Suprapubic skin (tissue), 3 donors: ENCODE measurements at regions not wholly inside any gene's neighbourhood (a gene's known extent, or its start where the extent isn't known, plus 50 kb on each side); places are given as distances from the start of the nearest gene placed in this dataset.

Source experiments
- POLR2AphosphoS5 ChIP-seq, 3 donors: sonication (generic); formaldehyde crosslinking; IDR thresholded peaks; one replicate each; pipeline ENCODE4 v1.6.1; 2017; ENCODE audit warnings: antibody characterized with exemption in 3 of 3
- TF ChIP-seq, protein P1 (sequence below), 2 donors: fragments of 200-600 bp in 1 of 2; fragments of 450-650 bp in 1 of 2; sonication (generic) in 1 of 2; IDR thresholded peaks; one replicate each; pipeline ENCODE4 v1.5.1; 2016 to 2019; ENCODE audit warnings: antibody characterized with exemption in 2 of 2, mild to moderate bottlenecking in 1 of 2, moderate library complexity in 1 of 2

DNA sequence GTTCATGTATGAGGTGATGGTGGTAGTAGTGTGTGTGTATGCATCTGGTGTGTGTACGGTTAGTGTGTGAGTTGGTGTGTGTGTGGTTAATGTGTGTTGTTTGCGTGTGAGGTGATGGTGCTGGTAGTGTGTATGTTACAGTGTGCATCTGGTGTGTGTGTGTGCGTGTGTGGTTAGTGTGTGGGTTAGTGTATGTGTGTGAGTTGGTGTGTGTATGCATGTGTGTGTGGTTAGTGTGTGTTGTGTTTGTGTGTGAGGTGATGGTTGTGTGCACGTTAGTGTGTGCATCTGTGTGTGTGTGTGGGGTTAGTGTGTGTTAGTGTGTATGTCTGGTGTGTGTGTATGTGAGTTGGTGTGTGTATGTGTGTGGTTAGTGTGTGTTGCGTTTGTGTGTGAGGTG, 153.0 kb downstream of the ACTR3B start:
- TF ChIP-seq, protein P1, sequence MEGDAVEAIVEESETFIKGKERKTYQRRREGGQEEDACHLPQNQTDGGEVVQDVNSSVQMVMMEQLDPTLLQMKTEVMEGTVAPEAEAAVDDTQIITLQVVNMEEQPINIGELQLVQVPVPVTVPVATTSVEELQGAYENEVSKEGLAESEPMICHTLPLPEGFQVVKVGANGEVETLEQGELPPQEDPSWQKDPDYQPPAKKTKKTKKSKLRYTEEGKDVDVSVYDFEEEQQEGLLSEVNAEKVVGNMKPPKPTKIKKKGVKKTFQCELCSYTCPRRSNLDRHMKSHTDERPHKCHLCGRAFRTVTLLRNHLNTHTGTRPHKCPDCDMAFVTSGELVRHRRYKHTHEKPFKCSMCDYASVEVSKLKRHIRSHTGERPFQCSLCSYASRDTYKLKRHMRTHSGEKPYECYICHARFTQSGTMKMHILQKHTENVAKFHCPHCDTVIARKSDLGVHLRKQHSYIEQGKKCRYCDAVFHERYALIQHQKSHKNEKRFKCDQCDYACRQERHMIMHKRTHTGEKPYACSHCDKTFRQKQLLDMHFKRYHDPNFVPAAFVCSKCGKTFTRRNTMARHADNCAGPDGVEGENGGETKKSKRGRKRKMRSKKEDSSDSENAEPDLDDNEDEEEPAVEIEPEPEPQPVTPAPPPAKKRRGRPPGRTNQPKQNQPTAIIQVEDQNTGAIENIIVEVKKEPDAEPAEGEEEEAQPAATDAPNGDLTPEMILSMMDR (IDR thresholded peaks at IDR 0.05) = no peak
- no peak for TF ChIP-seq POLR2AphosphoS5 (IDR thresholded peaks at IDR 0.05)
